ENCODE measurements at regions not wholly inside any gene's neighbourhood (a gene's known extent, or its start where the extent isn't known, plus 50 kb on each side); places are given as distances from the start of the nearest gene placed in this dataset.

DNA sequence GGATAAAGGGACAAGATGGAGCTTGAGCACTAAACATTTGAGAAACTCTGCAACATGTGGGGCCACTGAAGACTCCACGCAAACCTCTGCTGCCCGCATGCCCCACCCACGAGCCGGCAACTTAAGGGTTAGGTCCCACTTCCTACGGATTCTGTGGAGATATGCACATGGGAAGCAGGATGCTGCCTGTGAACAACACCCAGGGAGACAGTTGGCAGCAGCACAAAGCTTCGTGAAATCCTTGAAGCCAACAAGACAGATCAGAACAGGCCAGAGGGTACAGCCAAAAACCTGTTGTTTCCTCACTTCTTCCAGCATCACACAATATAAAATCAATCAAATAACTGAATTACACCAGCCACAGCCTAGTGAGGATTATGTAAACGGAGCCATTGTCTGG, 270.4 kb downstream of the ENC1 start:
- Histone ChIP-seq H3K4me1 (peaks cover 7% of the 10 kb centered on the region), H3K27me3 (ENCODE audit: control insufficient read depth, insufficient read depth, low read length) (no peaks in the 10 kb centered on the region), H3K79me2 (no peaks in the 10 kb centered on the region), H2AFZ (no peak overlapping the region), H3K36me3 (ENCODE audit: control insufficient read depth, insufficient read depth, low read length) (no peaks in the 10 kb centered on the region), H3K27ac (no peak overlapping the region), H3K9ac (no peak overlapping the region), H3K4me2 (ENCODE audit: low read length) (no peak overlapping the region), H3K9me3 (ENCODE audit: control insufficient read depth, low read length) (no peaks in the 10 kb centered on the region), H3K4me3 (ENCODE audit: low read depth, low read length) (no peak overlapping the region)
- TF ChIP-seq, protein P1, sequence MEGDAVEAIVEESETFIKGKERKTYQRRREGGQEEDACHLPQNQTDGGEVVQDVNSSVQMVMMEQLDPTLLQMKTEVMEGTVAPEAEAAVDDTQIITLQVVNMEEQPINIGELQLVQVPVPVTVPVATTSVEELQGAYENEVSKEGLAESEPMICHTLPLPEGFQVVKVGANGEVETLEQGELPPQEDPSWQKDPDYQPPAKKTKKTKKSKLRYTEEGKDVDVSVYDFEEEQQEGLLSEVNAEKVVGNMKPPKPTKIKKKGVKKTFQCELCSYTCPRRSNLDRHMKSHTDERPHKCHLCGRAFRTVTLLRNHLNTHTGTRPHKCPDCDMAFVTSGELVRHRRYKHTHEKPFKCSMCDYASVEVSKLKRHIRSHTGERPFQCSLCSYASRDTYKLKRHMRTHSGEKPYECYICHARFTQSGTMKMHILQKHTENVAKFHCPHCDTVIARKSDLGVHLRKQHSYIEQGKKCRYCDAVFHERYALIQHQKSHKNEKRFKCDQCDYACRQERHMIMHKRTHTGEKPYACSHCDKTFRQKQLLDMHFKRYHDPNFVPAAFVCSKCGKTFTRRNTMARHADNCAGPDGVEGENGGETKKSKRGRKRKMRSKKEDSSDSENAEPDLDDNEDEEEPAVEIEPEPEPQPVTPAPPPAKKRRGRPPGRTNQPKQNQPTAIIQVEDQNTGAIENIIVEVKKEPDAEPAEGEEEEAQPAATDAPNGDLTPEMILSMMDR (IDR thresholded peaks at IDR 0.05) = no peak

DNA sequence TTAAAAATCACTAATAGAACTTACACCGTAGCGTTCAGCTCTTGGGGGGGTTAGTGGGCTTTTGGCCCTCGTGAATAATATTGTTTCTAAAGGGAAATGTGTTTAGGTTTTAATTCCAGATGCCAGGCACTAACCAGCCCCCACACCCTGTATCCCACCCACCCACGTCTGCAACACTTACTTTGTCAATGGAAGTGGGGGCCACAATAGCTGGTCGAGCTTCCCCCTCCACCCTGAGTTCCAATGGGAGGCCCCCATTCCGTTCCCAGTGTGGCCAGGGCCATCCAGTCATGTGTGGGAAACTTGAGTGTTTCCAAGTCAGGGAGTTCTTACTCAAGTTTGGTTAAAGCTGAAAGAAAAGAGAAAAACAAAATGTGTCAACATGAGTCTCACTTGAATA, 271.4 kb downstream of the ENC1 start:
- Histone ChIP-seq H3K4me2 (ENCODE audit: low read length) (no peak overlapping the region), H3K27ac (no peak overlapping the region), H3K9ac (no peak overlapping the region), H3K36me3 (ENCODE audit: control insufficient read depth, insufficient read depth, low read length) (no peaks in the 10 kb centered on the region), H3K27me3 (ENCODE audit: control insufficient read depth, insufficient read depth, low read length) (no peaks in the 10 kb centered on the region), H3K9me3 (ENCODE audit: control insufficient read depth, low read length) (no peaks in the 10 kb centered on the region), H2AFZ (no peak overlapping the region), H3K79me2 (no peaks in the 10 kb centered on the region), H3K4me1 (no peaks in the 10 kb centered on the region), H3K4me3 (ENCODE audit: low read depth, low read length) (no peak overlapping the region)
- TF ChIP-seq, protein P1 (IDR thresholded peaks at IDR 0.05) = no peak

DNA sequence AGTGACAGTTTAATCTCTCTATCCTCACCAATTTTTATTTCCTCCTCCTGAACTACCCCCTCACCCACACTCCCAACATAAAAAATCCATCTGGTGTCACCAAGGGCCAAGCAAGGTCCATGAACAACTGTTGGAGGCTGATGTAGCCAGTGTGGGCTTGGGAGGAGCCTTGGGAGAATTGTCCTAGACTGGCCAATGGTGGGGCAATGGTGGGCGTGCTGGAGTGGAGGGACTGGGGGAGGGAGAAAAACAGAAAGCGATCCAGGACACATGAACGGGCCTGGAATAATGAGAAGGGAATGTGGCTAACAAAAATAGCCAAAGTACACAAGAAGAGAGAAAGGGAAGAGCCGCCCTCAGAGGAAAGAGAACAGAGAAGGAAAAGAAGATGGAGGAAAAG, 272.6 kb downstream of the ENC1 start:
- Histone ChIP-seq H3K27me3 (ENCODE audit: control insufficient read depth, insufficient read depth, low read length) (no peaks in the 10 kb centered on the region), H3K4me2 (ENCODE audit: low read length) (no peak overlapping the region), H3K9me3 (ENCODE audit: control insufficient read depth, low read length) (no peaks in the 10 kb centered on the region), H3K36me3 (ENCODE audit: control insufficient read depth, insufficient read depth, low read length) (no peaks in the 10 kb centered on the region), H3K4me3 (ENCODE audit: low read depth, low read length) (no peak overlapping the region), H2AFZ (no peak overlapping the region), H3K4me1 (no peaks in the 10 kb centered on the region), H3K27ac (no peak overlapping the region), H3K9ac (no peak overlapping the region), H3K79me2 (no peaks in the 10 kb centered on the region)
- TF ChIP-seq, protein P1 (IDR thresholded peaks at IDR 0.05) = no peak

DNA sequence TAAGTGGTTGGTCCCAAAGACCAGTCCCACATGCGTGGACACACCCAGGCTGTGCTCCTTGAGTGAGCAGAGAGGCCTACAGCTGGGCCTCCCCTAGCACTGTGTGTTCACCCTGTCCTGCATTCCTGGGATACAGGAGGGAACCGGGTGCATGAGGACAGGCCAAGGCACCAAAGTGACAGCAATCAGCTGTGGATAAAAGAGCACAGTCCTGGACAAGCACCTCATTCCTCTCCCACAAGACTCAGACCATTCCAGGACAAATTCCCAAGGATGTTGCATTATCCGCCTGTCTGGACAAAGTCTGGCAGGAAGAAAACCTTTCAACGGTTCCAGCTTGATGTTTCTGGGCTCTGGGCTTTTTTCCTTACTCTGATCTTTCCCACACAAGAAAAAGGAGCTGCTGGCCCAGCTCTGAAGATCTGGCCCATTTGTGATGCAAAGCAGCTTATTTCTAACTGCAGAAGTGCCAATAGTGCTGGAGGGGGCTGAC, 273.2 kb downstream of the ENC1 start:
- no peak overlapping the region for H2AFZ ChIP-seq
- H3K4me2 ChIP-seq (ENCODE audit: low read length) = no peak overlapping the region
- no peaks in the 10 kb centered on the region for H3K36me3 ChIP-seq (ENCODE audit: control insufficient read depth, insufficient read depth, low read length)
- no peak overlapping the region for H3K4me3 ChIP-seq (ENCODE audit: low read depth, low read length)
- TF ChIP-seq, protein P1 (IDR thresholded peaks at IDR 0.05) = no peak
- H3K4me1 ChIP-seq = no peaks in the 10 kb centered on the region
- H3K27me3 ChIP-seq (ENCODE audit: control insufficient read depth, insufficient read depth, low read length) = no peaks in the 10 kb centered on the region
- no peaks in the 10 kb centered on the region for H3K9me3 ChIP-seq (ENCODE audit: control insufficient read depth, low read length)
- H3K27ac ChIP-seq = no peak overlapping the region
- no peak overlapping the region for H3K9ac ChIP-seq
- H3K79me2 ChIP-seq = no peaks in the 10 kb centered on the region

DNA sequence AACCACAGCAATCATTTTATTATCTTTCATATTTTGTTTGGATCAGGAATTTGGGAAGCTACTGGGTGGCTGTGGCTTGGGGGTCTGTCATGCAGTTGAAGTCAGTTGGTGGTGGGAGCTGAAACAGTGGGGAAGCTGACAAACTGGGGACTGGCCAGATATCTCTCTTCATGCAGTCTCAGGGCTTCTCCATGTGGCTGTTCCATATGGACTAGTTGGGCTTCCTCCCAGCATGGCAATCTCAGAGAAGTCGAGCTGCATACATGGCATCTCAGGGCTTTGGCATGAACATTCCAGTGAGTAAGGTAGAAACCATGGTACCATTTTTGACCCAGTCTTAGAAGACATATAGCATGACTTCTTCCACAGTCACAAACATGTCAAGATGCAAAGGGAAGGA, 274.8 kb downstream of the ENC1 start:
- TF ChIP-seq, protein P1 (IDR thresholded peaks at IDR 0.05) = no peak
- Histone ChIP-seq H3K4me2 (ENCODE audit: low read length) (no peak overlapping the region), H3K4me1 (no peaks in the 10 kb centered on the region), H3K36me3 (ENCODE audit: control insufficient read depth, insufficient read depth, low read length) (no peaks in the 10 kb centered on the region), H3K4me3 (ENCODE audit: low read depth, low read length) (no peak overlapping the region), H3K9me3 (ENCODE audit: control insufficient read depth, low read length) (no peaks in the 10 kb centered on the region), H3K27me3 (ENCODE audit: control insufficient read depth, insufficient read depth, low read length) (no peaks in the 10 kb centered on the region), H3K9ac (no peak overlapping the region), H3K27ac (no peak overlapping the region), H2AFZ (no peak overlapping the region), H3K79me2 (no peaks in the 10 kb centered on the region)

Data from parathyroid adenoma (tissue), 2 donors.